Left lung (tissue), 4 donors: ENCODE measurements at regions not wholly inside any gene's neighbourhood (a gene's known extent, or its start where the extent isn't known, plus 50 kb on each side); places are given as distances from the start of the nearest gene placed in this dataset.

Experiments
- ATAC-seq: fragments of 200-7000 bp; cut with Tn5 transposase; one replicate; pipeline ENCODE4 v1.9.1; 2020; ENCODE audit warnings: moderate library complexity
- DNase-seq, 4 donors: peaks; one replicate each; pipeline ENCODE4 v3.0.0-alpha.2; 2013 to 2020
- H3K27ac ChIP-seq, 2 donors: fragments of 200-600 bp; sonication (generic) in 1 of 2; one replicate each; pipeline versions ENCODE4 v1.5.0 to v1.8.0; 2020 to 2021
- H3K27me3 ChIP-seq, 2 donors: fragments of 200-600 bp; sonication (generic) in 1 of 2; one replicate each; pipeline versions ENCODE4 v1.5.0 to v1.8.0; 2020 to 2021
- H3K36me3 ChIP-seq, 2 donors: fragments of 200-600 bp; sonication (generic) in 1 of 2; one replicate each; pipeline versions ENCODE4 v1.5.0 to v1.8.0; 2020 to 2021
- H3K4me1 ChIP-seq, 2 donors: fragments of 200-600 bp; one replicate each; pipeline ENCODE4 v1.8.0; 2021
- H3K4me3 ChIP-seq, 2 donors: fragments of 200-600 bp; sonication (generic) in 1 of 2; one replicate each; pipeline versions ENCODE4 v1.5.0 to v1.8.0; 2020 to 2021; ENCODE audit warnings: mild to moderate bottlenecking in 1 of 2
- H3K9me3 ChIP-seq, 2 donors: fragments of 200-600 bp; sonication (generic) in 1 of 2; one replicate each; pipeline versions ENCODE4 v1.5.0 to v1.8.0; 2020 to 2021
- CTCF ChIP-seq, 2 donors: fragments of 200-600 bp; sonication (generic) in 1 of 2; IDR thresholded peaks; one replicate each; pipeline versions ENCODE4 v1.5.0 to v1.8.0; 2021; ENCODE audit warnings: antibody characterized with exemption in 2 of 2
- intact Hi-C, 2 donors: fragments of 100-400 bp; cut with DNase I; formaldehyde crosslinking; loops; one replicate each; pipeline versions ENCODE4 v1.11.2 to v1.14.2; 2022
- donor health status: DM: no; HTN: yes; CAD: no.
- donor health status: DM: no; HTN: no; CAD: no.

GRCh38 chr20:60664106-60664505 is 588.0 kb upstream of the CDH4 start:
- H3K27me3 ChIP-seq: peaks cover 0 to 2% of the 10 kb centered on the region in 2 donors
- H3K27ac ChIP-seq: no peak overlapping the region
- intact Hi-C loops: no loop called here
- H3K9me3 ChIP-seq: no peaks in the 10 kb centered on the region
- no peak for TF ChIP-seq CTCF (IDR thresholded peaks at IDR 0.05)
- no peaks in the 10 kb centered on the region for H3K4me1 ChIP-seq
- H3K36me3 ChIP-seq: no peaks in the 10 kb centered on the region
- ATAC-seq (no peak), DNase-seq (no peak)
- no peak overlapping the region for H3K4me3 ChIP-seq

GRCh38 chr20:60667641-60668040 is 584.4 kb upstream of the CDH4 start:
- no peak for DNase-seq
- H3K4me1 ChIP-seq: no peaks in the 10 kb centered on the region
- no peaks in the 10 kb centered on the region for H3K9me3 ChIP-seq
- H3K27ac ChIP-seq: no peak overlapping the region
- no peak for TF ChIP-seq CTCF (IDR thresholded peaks at IDR 0.05)
- H3K36me3 ChIP-seq: no peaks in the 10 kb centered on the region
- intact Hi-C loops: no loop called here
- H3K4me3 ChIP-seq: no peak overlapping the region
- H3K27me3 ChIP-seq: peaks cover 0 to 6% of the 10 kb centered on the region in 2 donors
- ATAC-seq: no peak

- Histone ChIP-seq H3K27ac (no peak overlapping the region), H3K36me3 (no peaks in the 10 kb centered on the region), H3K9me3 (no peaks in the 10 kb centered on the region), H3K4me1 (no peaks in the 10 kb centered on the region), H3K27me3 (peaks cover 0 to 6% of the 10 kb centered on the region in 2 donors), H3K4me3 (no peak overlapping the region)
- DNase-seq (no peak), ATAC-seq (no peak)
- TF ChIP-seq CTCF (IDR thresholded peaks at IDR 0.05): no peak
- intact Hi-C loops: no loop called here
Observed at GRCh38 chr20:60669211-60669610, 582.9 kb upstream of the CDH4 start.

- H3K9me3 ChIP-seq: no peaks in the 10 kb centered on the region
- no peaks in the 10 kb centered on the region for H3K4me1 ChIP-seq
- TF ChIP-seq CTCF (IDR thresholded peaks at IDR 0.05): no peak
- no peak for ATAC-seq
- H3K27me3 ChIP-seq: no peaks in the 10 kb centered on the region
- H3K27ac ChIP-seq: no peak overlapping the region
- no peak overlapping the region for H3K4me3 ChIP-seq
- intact Hi-C loops: no loop called here
- no peaks in the 10 kb centered on the region for H3K36me3 ChIP-seq
- no peak for DNase-seq
Observed at GRCh38 chr20:60676011-60676410, 576.0 kb upstream of the CDH4 start.

GRCh38 chr20:60677819-60678218 is 574.2 kb upstream of the CDH4 start:
- no peak overlapping the region for H3K4me3 ChIP-seq
- no peaks in the 10 kb centered on the region for H3K27me3 ChIP-seq
- H3K36me3 ChIP-seq: no peaks in the 10 kb centered on the region
- no peak for DNase-seq
- intact Hi-C loops: no loop called here
- no peak overlapping the region for H3K27ac ChIP-seq
- no peaks in the 10 kb centered on the region for H3K9me3 ChIP-seq
- H3K4me1 ChIP-seq: no peaks in the 10 kb centered on the region
- no peak for ATAC-seq
- TF ChIP-seq CTCF (IDR thresholded peaks at IDR 0.05): no peak
